ENCODE measurements at regions not wholly inside any gene's neighbourhood (a gene's known extent, or its start where the extent isn't known, plus 50 kb on each side); places are given as distances from the start of the nearest gene placed in this dataset.

DNA sequence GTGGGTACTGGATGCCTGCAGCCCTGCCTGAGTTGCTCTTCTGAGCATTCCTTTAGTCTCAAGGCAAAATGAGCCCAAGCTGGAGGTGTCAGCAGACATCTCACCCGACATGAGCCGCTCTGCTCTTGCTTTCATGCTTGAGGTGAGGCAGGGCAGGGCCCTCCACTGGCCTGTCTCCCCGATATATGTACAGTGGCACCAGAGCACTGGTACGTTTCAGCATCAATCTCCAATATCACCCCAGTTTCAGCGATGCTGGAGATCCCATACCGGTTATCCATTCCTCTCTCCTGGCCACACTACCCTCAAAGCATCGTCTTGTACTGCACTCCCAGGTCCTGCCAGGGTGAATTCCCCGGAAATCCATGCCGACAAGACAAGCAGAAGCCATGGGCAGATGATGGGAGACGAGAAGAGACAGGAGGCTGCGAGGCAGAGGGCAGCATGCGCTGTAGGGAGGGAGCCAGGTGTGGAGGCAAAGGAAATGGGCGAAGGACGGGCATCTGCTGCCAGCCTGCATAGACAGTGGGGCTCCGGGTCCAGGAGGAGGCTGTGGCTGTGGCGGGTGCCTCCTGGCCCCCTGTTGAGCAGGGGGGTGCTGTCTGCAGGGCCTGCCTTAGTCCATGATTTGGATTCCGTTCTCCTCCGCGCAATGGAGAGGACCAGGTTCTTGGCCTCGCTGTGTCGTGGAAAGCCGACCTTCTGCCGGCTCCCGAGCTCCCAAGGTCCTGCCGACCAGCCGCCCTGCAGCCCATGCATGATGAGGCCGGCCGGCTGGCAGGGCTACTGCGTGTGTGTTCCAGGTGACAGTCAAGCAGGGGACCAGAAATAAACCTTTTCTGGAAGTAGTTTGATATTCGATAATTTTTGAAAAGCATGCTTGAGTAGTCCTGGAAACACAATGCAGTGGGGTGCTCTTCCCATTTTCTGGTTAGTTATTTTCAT lies 152.2 kb upstream of the IRX2 start:
- no peaks in the 10 kb centered on the region for H3K27me3 ChIP-seq (replicated peaks in 2 of 5; ENCODE audit: control insufficient read depth in 4 of 5, insufficient read depth in 5 of 5, low read length in 4 of 5)
- no peaks in the 10 kb centered on the region for H3K4me1 ChIP-seq (ENCODE audit: control extremely low read depth in 1 of 4, control insufficient read depth in 4 of 4, insufficient read depth in 4 of 4, low read length in 3 of 4)
- DNase-seq: no peak
- WGBS (ENCODE audit: insufficient coverage): 94% methylated on average over 30 of the region's 30 CpGs
- no peaks in the 10 kb centered on the region for H3K36me3 ChIP-seq (ENCODE audit: control insufficient read depth in 4 of 4, insufficient read depth in 4 of 4, low read length in 3 of 4)
- H3K27ac ChIP-seq (ENCODE audit: insufficient read depth in 1 of 2, low read depth in 1 of 2, low read length in 2 of 2, poor library complexity in 1 of 2, severe bottlenecking in 2 of 2): no peak overlapping the region
- peaks cover 0 to 7% (median 0%) of the 10 kb centered on the region in 5 experiments for H3K9me3 ChIP-seq (ENCODE audit: control extremely low read depth in 1 of 5, control insufficient read depth in 4 of 5, insufficient read depth in 2 of 5, low read depth in 1 of 5, low read length in 4 of 5)
- CTCF ChIA-PET: no interaction called here
- H3K4me3 ChIP-seq (ENCODE audit: control insufficient read depth in 1 of 7, extremely low read depth in 1 of 7, insufficient read depth in 4 of 7, low read depth in 2 of 7, low read length in 6 of 7): no peak overlapping the region
- POLR2A ChIA-PET: no interaction called here

DNA sequence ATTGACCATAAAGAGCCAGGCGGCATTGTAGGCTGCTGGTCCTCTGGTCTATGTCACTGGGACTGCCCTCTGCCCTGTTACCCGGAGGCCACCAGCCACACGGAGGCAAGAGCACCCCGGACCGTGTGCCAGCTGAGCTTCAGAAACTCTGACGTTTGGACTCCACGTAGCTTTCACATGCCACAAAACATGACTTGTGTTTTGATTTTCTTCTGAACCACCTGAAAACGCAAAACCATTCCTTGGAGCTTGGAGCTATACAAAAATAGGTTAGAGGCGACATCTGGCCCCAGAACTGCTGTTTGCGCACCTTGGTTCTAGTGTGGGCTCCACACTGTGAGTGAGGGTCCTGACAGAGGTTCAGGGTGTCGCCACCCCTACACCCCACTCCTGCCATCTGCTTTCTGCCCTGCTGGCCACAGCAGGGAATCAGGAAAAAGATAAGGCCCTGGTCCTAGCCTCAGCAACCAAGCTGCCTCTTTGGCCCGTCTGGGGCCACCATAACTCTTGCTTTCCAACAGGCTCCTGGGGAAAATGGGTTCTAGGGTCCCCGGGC lies 151.3 kb upstream of the IRX2 start:
- Histone ChIP-seq H3K36me3 (ENCODE audit: control insufficient read depth in 4 of 4, insufficient read depth in 4 of 4, low read length in 3 of 4) (no peaks in the 10 kb centered on the region), H3K9me3 (ENCODE audit: control extremely low read depth in 1 of 5, control insufficient read depth in 4 of 5, insufficient read depth in 2 of 5, low read depth in 1 of 5, low read length in 4 of 5) (peaks cover 0 to 7% (median 0%) of the 10 kb centered on the region in 5 experiments), H3K27me3 (replicated peaks in 2 of 5; ENCODE audit: control insufficient read depth in 4 of 5, insufficient read depth in 5 of 5, low read length in 4 of 5) (no peaks in the 10 kb centered on the region), H3K27ac (ENCODE audit: insufficient read depth in 1 of 2, low read depth in 1 of 2, low read length in 2 of 2, poor library complexity in 1 of 2, severe bottlenecking in 2 of 2) (no peak overlapping the region), H3K4me1 (ENCODE audit: control extremely low read depth in 1 of 4, control insufficient read depth in 4 of 4, insufficient read depth in 4 of 4, low read length in 3 of 4) (no peaks in the 10 kb centered on the region), H3K4me3 (ENCODE audit: control insufficient read depth in 1 of 7, extremely low read depth in 1 of 7, insufficient read depth in 4 of 7, low read depth in 2 of 7, low read length in 6 of 7) (no peak overlapping the region)
- DNase-seq: no peak
- CTCF ChIA-PET: no interaction called here
- POLR2A ChIA-PET: no interaction called here
- 97% methylated on average over 13 of the region's 13 CpGs for WGBS (ENCODE audit: insufficient coverage)

DNA sequence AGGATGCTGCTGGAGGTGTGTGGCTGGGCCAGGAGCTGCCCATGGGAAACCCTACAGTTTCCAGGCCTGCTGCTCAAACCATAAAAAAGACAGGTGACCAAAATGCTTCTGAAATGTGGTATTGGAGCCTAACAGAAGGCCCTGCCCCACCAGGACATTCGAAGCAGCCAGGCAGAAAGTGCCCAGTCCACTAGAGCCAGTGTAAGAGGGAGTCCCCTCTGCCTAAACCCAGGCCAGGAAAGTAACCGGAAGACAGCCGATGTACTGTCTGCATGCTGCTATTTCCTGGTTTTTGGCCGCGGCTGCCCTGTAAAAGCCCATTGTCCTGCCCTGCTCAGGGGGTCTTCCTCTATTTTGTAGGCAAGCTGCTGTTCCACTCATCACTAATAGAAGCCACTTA lies 150.7 kb upstream of the IRX2 start:
- WGBS (ENCODE audit: insufficient coverage): 32% methylated on average over 5 of the region's 5 CpGs
- Histone ChIP-seq H3K4me1 (ENCODE audit: control extremely low read depth in 1 of 4, control insufficient read depth in 4 of 4, insufficient read depth in 4 of 4, low read length in 3 of 4) (no peaks in the 10 kb centered on the region), H3K9me3 (ENCODE audit: control extremely low read depth in 1 of 5, control insufficient read depth in 4 of 5, insufficient read depth in 2 of 5, low read depth in 1 of 5, low read length in 4 of 5) (peaks cover 0 to 7% (median 0%) of the 10 kb centered on the region in 5 experiments), H3K36me3 (ENCODE audit: control insufficient read depth in 4 of 4, insufficient read depth in 4 of 4, low read length in 3 of 4) (no peaks in the 10 kb centered on the region), H3K4me3 (ENCODE audit: control insufficient read depth in 1 of 7, extremely low read depth in 1 of 7, insufficient read depth in 4 of 7, low read depth in 2 of 7, low read length in 6 of 7) (no peak overlapping the region), H3K27me3 (replicated peaks in 2 of 5; ENCODE audit: control insufficient read depth in 4 of 5, insufficient read depth in 5 of 5, low read length in 4 of 5) (no peaks in the 10 kb centered on the region), H3K27ac (ENCODE audit: insufficient read depth in 1 of 2, low read depth in 1 of 2, low read length in 2 of 2, poor library complexity in 1 of 2, severe bottlenecking in 2 of 2) (no peak overlapping the region)
- CTCF ChIA-PET: no interaction called here
- POLR2A ChIA-PET: no interaction called here
- DNase-seq: no peak

DNA sequence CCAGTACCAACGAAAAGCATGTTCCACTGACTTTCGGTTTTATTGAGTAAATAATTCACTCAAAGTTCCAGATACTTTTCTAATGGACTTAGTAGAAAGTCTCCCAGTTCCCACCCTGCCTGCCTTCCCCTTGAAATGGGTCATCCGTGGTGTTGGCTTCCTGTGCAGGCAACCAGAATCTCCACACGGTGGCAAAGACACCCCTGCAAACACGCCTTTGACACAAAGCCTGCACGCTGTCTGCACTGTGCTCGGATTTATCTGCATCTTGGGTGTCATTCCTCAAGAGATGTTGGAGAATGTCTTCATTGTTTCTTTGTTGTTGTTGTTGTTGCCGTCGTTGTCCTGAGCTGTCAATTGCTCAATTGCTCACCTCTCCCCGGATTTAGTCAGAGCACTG lies 150.0 kb upstream of the IRX2 start:
- CTCF ChIA-PET: no interaction called here
- Histone ChIP-seq H3K27ac (ENCODE audit: insufficient read depth in 1 of 2, low read depth in 1 of 2, low read length in 2 of 2, poor library complexity in 1 of 2, severe bottlenecking in 2 of 2) (no peak overlapping the region), H3K9me3 (ENCODE audit: control extremely low read depth in 1 of 5, control insufficient read depth in 4 of 5, insufficient read depth in 2 of 5, low read depth in 1 of 5, low read length in 4 of 5) (peaks cover 0 to 10% (median 0%) of the 10 kb centered on the region in 5 experiments), H3K4me3 (ENCODE audit: control insufficient read depth in 1 of 7, extremely low read depth in 1 of 7, insufficient read depth in 4 of 7, low read depth in 2 of 7, low read length in 6 of 7) (no peak overlapping the region), H3K36me3 (ENCODE audit: control insufficient read depth in 4 of 4, insufficient read depth in 4 of 4, low read length in 3 of 4) (no peaks in the 10 kb centered on the region), H3K27me3 (replicated peaks in 2 of 5; ENCODE audit: control insufficient read depth in 4 of 5, insufficient read depth in 5 of 5, low read length in 4 of 5) (no peaks in the 10 kb centered on the region), H3K4me1 (ENCODE audit: control extremely low read depth in 1 of 4, control insufficient read depth in 4 of 4, insufficient read depth in 4 of 4, low read length in 3 of 4) (no peaks in the 10 kb centered on the region)
- no peak for DNase-seq
- POLR2A ChIA-PET: no interaction called here
- WGBS (ENCODE audit: insufficient coverage): 91% methylated on average over 10 of the region's 10 CpGs

DNA sequence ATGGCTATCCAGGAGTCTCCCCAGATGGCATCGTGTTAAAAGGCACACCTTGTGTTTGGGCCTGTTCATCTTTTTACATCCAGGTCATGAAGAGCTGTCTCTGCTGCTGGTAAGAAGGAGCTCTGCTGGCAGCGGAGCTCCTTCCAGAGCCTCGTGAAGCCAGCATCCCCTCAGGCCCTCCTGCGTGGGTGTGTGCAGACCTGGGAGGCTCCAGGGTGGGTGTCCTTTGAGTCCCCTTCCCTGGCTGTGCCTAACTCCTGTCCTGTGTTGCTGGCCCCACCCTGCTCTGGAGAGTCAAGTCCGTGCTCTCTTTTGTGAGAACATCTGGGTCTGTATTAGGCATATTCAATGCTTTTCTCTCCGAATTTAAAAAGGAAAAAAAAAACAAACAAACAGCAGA lies 149.6 kb upstream of the IRX2 start:
- POLR2A ChIA-PET: no interaction called here
- 93% methylated on average over 6 of the region's 6 CpGs for WGBS (ENCODE audit: insufficient coverage)
- H3K9me3 ChIP-seq (ENCODE audit: control extremely low read depth in 1 of 5, control insufficient read depth in 4 of 5, insufficient read depth in 2 of 5, low read depth in 1 of 5, low read length in 4 of 5): peaks cover 0 to 10% (median 0%) of the 10 kb centered on the region in 5 experiments

DNA sequence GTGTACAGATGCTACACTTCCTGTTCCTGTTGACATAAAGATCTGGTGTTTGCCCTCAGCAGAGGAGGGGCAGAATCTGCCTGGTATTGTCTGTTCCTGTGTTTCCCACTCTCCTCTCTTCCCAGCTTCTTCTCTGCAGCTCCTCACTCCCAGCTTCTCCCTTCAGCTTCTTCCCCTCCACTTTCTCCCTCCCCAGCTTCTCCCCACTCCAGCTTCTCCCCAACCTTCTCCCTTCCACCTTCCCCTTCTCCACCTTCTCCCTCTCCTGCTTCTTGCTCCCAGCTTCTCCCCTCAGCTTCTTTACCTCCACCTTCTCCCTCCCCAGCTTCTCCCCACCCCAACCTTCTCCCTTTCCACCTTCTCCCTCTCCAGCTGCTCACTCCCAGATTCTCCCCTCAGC lies 148.9 kb upstream of the IRX2 start:
- Histone ChIP-seq H3K36me3 (ENCODE audit: control insufficient read depth in 4 of 4, insufficient read depth in 4 of 4, low read length in 3 of 4) (no peaks in the 10 kb centered on the region), H3K27me3 (replicated peaks in 2 of 5; ENCODE audit: control insufficient read depth in 4 of 5, insufficient read depth in 5 of 5, low read length in 4 of 5) (no peaks in the 10 kb centered on the region), H3K4me1 (ENCODE audit: control extremely low read depth in 1 of 4, control insufficient read depth in 4 of 4, insufficient read depth in 4 of 4, low read length in 3 of 4) (no peaks in the 10 kb centered on the region), H3K9me3 (ENCODE audit: control extremely low read depth in 1 of 5, control insufficient read depth in 4 of 5, insufficient read depth in 2 of 5, low read depth in 1 of 5, low read length in 4 of 5) (peaks cover 0 to 10% (median 0%) of the 10 kb centered on the region in 5 experiments), H3K27ac (ENCODE audit: insufficient read depth in 1 of 2, low read depth in 1 of 2, low read length in 2 of 2, poor library complexity in 1 of 2, severe bottlenecking in 2 of 2) (no peak overlapping the region), H3K4me3 (ENCODE audit: control insufficient read depth in 1 of 7, extremely low read depth in 1 of 7, insufficient read depth in 4 of 7, low read depth in 2 of 7, low read length in 6 of 7) (no peak overlapping the region)
- ChIA-PET POLR2A (no interaction called here), CTCF (no interaction called here)
- DNase-seq: no peak

More for the DNA sequence above, 149.6 kb upstream of the IRX2 start:
- Histone ChIP-seq H3K4me3 (ENCODE audit: control insufficient read depth in 1 of 7, extremely low read depth in 1 of 7, insufficient read depth in 4 of 7, low read depth in 2 of 7, low read length in 6 of 7) (no peak overlapping the region), H3K27ac (ENCODE audit: insufficient read depth in 1 of 2, low read depth in 1 of 2, low read length in 2 of 2, poor library complexity in 1 of 2, severe bottlenecking in 2 of 2) (no peak overlapping the region), H3K27me3 (replicated peaks in 2 of 5; ENCODE audit: control insufficient read depth in 4 of 5, insufficient read depth in 5 of 5, low read length in 4 of 5) (no peaks in the 10 kb centered on the region), H3K4me1 (ENCODE audit: control extremely low read depth in 1 of 4, control insufficient read depth in 4 of 4, insufficient read depth in 4 of 4, low read length in 3 of 4) (no peaks in the 10 kb centered on the region), H3K36me3 (ENCODE audit: control insufficient read depth in 4 of 4, insufficient read depth in 4 of 4, low read length in 3 of 4) (no peaks in the 10 kb centered on the region)
- CTCF ChIA-PET: no interaction called here
- no peak for DNase-seq

DNA sequence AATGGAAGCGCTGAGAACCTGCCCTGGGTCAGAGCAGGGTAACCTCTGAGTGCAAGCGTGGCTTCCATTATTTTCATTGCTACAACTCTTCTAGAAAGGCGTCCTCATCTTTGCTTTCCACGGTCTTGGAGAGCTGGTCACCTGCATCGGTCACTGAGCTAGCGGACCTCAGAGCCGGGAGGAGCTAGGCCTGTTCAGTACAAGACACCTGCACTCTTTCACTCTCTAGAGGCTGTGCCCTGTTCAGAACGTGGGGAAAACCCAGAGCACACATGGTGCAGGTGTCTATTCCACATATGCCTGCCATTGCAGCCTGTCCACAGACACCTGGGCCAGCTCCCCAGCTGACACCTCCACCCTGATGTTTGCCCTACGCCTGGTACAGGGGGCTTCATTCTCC lies 147.8 kb upstream of the IRX2 start:
- DNase-seq: no peak
- H3K27ac ChIP-seq (ENCODE audit: insufficient read depth in 1 of 2, low read depth in 1 of 2, low read length in 2 of 2, poor library complexity in 1 of 2, severe bottlenecking in 2 of 2): no peak overlapping the region
- no peak overlapping the region for H3K4me3 ChIP-seq (ENCODE audit: control insufficient read depth in 1 of 7, extremely low read depth in 1 of 7, insufficient read depth in 4 of 7, low read depth in 2 of 7, low read length in 6 of 7)
- no peaks in the 10 kb centered on the region for H3K36me3 ChIP-seq (ENCODE audit: control insufficient read depth in 4 of 4, insufficient read depth in 4 of 4, low read length in 3 of 4)
- H3K9me3 ChIP-seq (ENCODE audit: control extremely low read depth in 1 of 5, control insufficient read depth in 4 of 5, insufficient read depth in 2 of 5, low read depth in 1 of 5, low read length in 4 of 5): peaks cover 0 to 10% (median 0%) of the 10 kb centered on the region in 5 experiments
- H3K27me3 ChIP-seq (replicated peaks in 2 of 5; ENCODE audit: control insufficient read depth in 4 of 5, insufficient read depth in 5 of 5, low read length in 4 of 5): no peaks in the 10 kb centered on the region
- no peaks in the 10 kb centered on the region for H3K4me1 ChIP-seq (ENCODE audit: control extremely low read depth in 1 of 4, control insufficient read depth in 4 of 4, insufficient read depth in 4 of 4, low read length in 3 of 4)
- ChIA-PET POLR2A (no interaction called here), CTCF (no interaction called here)
- 93% methylated on average over 9 of the region's 9 CpGs for WGBS (ENCODE audit: insufficient coverage)
